SK-N-SH treated with all-trans-retinoic acid at 6 μM for 48 hours (cell line): ENCODE measurements at regions not wholly inside any gene's neighbourhood (a gene's known extent, or its start where the extent isn't known, plus 50 kb on each side); places are given as distances from the start of the nearest gene placed in this dataset.

ENCODE experiments used
- ATAC-seq: fragments of 200-7000 bp; cut with Tn5 transposase; 3 replicates; pipeline ENCODE4 v1.9.1; 2020; ENCODE audit warnings: mild to moderate bottlenecking, moderate library complexity
- ARNTL ChIP-seq: fragments of 450-650 bp; formaldehyde crosslinking; IDR thresholded peaks from 2 replicates; pipeline ENCODE4 v1.5.0; 2020; ENCODE audit warnings: low read depth, mild to moderate bottlenecking, moderate library complexity, borderline replicate concordance
- CREB5 ChIP-seq: fragments of 250-450 bp; sonication (Bioruptor Pico); IDR thresholded peaks from 2 replicates; pipeline ENCODE4 v1.5.1; 2020; ENCODE audit warnings: low read depth, mild to moderate bottlenecking, moderate library complexity
- ESRRG ChIP-seq: fragments of 250-450 bp; sonication (Bioruptor Pico); IDR thresholded peaks from 2 replicates; pipeline ENCODE4 v1.6.1; 2021; ENCODE audit warnings: mild to moderate bottlenecking
- GLIS3 ChIP-seq: fragments of 250-450 bp; sonication (Bioruptor Pico); IDR thresholded peaks from 2 replicates; pipeline ENCODE4 v1.5.0; 2020; ENCODE audit warnings: mild to moderate bottlenecking, moderate library complexity
- ISL1 ChIP-seq: fragments of 250-450 bp; sonication (Bioruptor Pico); IDR thresholded peaks from 2 replicates; pipeline ENCODE4 v2.1.2; 2022; ENCODE audit warnings: mild to moderate bottlenecking, moderate library complexity
- OSR1 ChIP-seq: fragments of 250-450 bp; sonication (Bioruptor Pico); IDR thresholded peaks from 2 replicates; pipeline ENCODE4 v1.8.0; 2022; ENCODE audit warnings: moderate library complexity, mild to moderate bottlenecking, inconsistent platforms
- POU6F1 ChIP-seq: fragments of 250-450 bp; sonication (Bioruptor Pico); IDR thresholded peaks from 2 replicates; pipeline ENCODE4 v1.8.0; 2021; ENCODE audit warnings: low read depth, mild to moderate bottlenecking, moderate library complexity, borderline replicate concordance
- PPARA ChIP-seq: fragments of 250-450 bp; sonication (Bioruptor Pico); IDR thresholded peaks from 2 replicates; pipeline ENCODE4 v1.5.0; 2020; ENCODE audit warnings: mild to moderate bottlenecking, borderline replicate concordance
- RARB ChIP-seq: fragments of 250-450 bp; sonication (Bioruptor Pico); IDR thresholded peaks from 2 replicates; pipeline ENCODE4 v1.8.0; 2021; ENCODE audit warnings: mild to moderate bottlenecking, moderate library complexity
- SNAI2 ChIP-seq: fragments of 250-450 bp; sonication (Bioruptor Pico); IDR thresholded peaks from 2 replicates; pipeline ENCODE4 v1.5.0; 2020; ENCODE audit warnings: mild to moderate bottlenecking, moderate library complexity
- TOX ChIP-seq: fragments of 250-450 bp; sonication (Bioruptor Pico); IDR thresholded peaks from 2 replicates; pipeline ENCODE4 v1.8.0; 2021; ENCODE audit warnings: mild to moderate bottlenecking, moderate library complexity, borderline replicate concordance
- ZFP3 ChIP-seq: fragments of 250-450 bp; sonication (Bioruptor Pico); IDR thresholded peaks from 2 replicates; pipeline ENCODE4 v1.5.0; 2020; ENCODE audit warnings: mild to moderate bottlenecking, moderate library complexity
- ZFP30 ChIP-seq: fragments of 450-650 bp; formaldehyde crosslinking; IDR thresholded peaks from 2 replicates; pipeline ENCODE4 v1.5.0; 2022; ENCODE audit warnings: mild to moderate bottlenecking, moderate library complexity
- ZNF565 ChIP-seq: fragments of 450-650 bp; formaldehyde crosslinking; conservative IDR thresholded peaks from 2 replicates; pipeline ENCODE4 v1.5.0; 2020; ENCODE audit warnings: low read depth, mild to moderate bottlenecking, moderate library complexity
- ZNF70 ChIP-seq: fragments of 450-650 bp; formaldehyde crosslinking; IDR thresholded peaks from 2 replicates; pipeline ENCODE4 v1.5.0; 2020; ENCODE audit warnings: mild to moderate bottlenecking, moderate library complexity
- ZNF8 ChIP-seq: fragments of 450-650 bp; formaldehyde crosslinking; IDR thresholded peaks from 2 replicates; pipeline ENCODE4 v1.5.0; 2020; ENCODE audit warnings: mild to moderate bottlenecking, moderate library complexity
- TF ChIP-seq, protein P1 (sequence below): fragments of 250-450 bp; sonication (Bioruptor Pico); IDR thresholded peaks from 2 replicates; pipeline ENCODE4 v1.8.0; 2020; ENCODE audit warnings: mild to moderate bottlenecking, moderate library complexity, borderline replicate concordance
- TF ChIP-seq, protein P2 (sequence below): fragments of 250-450 bp; sonication (Bioruptor Pico); IDR thresholded peaks from 2 replicates; pipeline ENCODE4 v1.5.1; 2021; ENCODE audit warnings: mild to moderate bottlenecking, moderate library complexity
- TF ChIP-seq, protein P3 (sequence below): fragments of 250-450 bp; sonication (Bioruptor Pico); IDR thresholded peaks from 2 replicates; pipeline ENCODE4 v1.5.0; 2020; ENCODE audit warnings: mild to moderate bottlenecking, moderate library complexity

DNA sequence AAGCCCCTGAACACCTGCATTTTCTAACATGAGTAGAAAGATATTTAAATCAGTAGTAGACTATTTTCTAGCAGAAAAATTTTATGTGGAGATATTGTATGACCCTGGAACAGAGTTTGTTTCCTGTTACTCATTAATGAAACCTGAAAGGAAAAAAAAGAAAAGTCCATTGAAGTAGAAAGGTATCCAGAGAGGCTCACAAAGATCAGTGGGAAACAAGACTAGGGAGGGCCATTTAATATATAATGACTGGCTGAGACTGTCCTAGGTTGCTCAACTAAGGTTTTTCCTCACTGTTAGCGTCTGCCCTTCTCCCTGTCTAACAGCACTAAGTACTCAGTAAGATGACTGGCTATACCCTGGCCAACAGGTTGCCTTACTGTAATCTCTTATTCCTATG is 788.6 kb downstream of the GLUD2 start:
- no peak for ATAC-seq
- TF ChIP-seq SNAI2 (CRISPR knock-in tag) (no peak), ESRRG (CRISPR knock-in tag) (no peak), OSR1 (no peak), ZNF70 (CRISPR knock-in tag) (no peak), ZNF565 (no peak), GLIS3 (CRISPR knock-in tag) (no peak), POU6F1 (no peak), ARNTL (CRISPR knock-in tag) (no peak), RARB (no peak), ZFP30 (CRISPR knock-in tag) (no peak), ZFP3 (CRISPR knock-in tag) (no peak)
- TF ChIP-seq, protein P1, sequence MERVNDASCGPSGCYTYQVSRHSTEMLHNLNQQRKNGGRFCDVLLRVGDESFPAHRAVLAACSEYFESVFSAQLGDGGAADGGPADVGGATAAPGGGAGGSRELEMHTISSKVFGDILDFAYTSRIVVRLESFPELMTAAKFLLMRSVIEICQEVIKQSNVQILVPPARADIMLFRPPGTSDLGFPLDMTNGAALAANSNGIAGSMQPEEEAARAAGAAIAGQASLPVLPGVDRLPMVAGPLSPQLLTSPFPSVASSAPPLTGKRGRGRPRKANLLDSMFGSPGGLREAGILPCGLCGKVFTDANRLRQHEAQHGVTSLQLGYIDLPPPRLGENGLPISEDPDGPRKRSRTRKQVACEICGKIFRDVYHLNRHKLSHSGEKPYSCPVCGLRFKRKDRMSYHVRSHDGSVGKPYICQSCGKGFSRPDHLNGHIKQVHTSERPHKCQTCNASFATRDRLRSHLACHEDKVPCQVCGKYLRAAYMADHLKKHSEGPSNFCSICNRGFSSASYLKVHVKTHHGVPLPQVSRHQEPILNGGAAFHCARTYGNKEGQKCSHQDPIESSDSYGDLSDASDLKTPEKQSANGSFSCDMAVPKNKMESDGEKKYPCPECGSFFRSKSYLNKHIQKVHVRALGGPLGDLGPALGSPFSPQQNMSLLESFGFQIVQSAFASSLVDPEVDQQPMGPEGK (CRISPR knock-in tag): no peak
- TF ChIP-seq, protein P2, sequence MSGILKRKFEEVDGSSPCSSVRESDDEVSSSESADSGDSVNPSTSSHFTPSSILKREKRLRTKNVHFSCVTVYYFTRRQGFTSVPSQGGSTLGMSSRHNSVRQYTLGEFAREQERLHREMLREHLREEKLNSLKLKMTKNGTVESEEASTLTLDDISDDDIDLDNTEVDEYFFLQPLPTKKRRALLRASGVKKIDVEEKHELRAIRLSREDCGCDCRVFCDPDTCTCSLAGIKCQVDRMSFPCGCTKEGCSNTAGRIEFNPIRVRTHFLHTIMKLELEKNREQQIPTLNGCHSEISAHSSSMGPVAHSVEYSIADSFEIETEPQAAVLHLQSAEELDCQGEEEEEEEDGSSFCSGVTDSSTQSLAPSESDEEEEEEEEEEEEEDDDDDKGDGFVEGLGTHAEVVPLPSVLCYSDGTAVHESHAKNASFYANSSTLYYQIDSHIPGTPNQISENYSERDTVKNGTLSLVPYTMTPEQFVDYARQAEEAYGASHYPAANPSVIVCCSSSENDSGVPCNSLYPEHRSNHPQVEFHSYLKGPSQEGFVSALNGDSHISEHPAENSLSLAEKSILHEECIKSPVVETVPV (CRISPR knock-in tag): no peak
- TF ChIP-seq, protein P3, sequence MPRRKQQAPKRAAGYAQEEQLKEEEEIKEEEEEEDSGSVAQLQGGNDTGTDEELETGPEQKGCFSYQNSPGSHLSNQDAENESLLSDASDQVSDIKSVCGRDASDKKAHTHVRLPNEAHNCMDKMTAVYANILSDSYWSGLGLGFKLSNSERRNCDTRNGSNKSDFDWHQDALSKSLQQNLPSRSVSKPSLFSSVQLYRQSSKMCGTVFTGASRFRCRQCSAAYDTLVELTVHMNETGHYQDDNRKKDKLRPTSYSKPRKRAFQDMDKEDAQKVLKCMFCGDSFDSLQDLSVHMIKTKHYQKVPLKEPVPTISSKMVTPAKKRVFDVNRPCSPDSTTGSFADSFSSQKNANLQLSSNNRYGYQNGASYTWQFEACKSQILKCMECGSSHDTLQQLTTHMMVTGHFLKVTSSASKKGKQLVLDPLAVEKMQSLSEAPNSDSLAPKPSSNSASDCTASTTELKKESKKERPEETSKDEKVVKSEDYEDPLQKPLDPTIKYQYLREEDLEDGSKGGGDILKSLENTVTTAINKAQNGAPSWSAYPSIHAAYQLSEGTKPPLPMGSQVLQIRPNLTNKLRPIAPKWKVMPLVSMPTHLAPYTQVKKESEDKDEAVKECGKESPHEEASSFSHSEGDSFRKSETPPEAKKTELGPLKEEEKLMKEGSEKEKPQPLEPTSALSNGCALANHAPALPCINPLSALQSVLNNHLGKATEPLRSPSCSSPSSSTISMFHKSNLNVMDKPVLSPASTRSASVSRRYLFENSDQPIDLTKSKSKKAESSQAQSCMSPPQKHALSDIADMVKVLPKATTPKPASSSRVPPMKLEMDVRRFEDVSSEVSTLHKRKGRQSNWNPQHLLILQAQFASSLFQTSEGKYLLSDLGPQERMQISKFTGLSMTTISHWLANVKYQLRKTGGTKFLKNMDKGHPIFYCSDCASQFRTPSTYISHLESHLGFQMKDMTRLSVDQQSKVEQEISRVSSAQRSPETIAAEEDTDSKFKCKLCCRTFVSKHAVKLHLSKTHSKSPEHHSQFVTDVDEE (CRISPR knock-in tag): no peak

DNA sequence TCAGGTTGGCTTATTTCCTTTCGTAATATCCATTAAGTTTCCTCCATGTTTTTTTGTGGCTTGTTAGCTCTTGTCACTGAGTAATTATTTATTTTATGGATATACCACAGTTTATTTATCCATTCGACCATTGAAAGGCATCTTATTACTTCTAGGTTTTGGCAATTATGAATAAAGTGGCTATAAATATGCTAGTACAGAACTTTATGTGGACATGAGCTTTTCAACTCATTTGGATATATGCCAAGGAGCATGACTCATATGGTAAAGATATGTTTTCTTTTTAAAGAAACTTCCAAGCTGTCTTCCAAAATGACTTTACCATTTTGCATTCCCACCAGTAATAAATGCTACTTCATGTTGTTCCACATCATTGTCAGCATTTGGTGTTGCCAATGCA is 803.6 kb downstream of the GLUD2 start:
- no peak for ATAC-seq
- TF ChIP-seq ZNF8 (CRISPR knock-in tag) (peak; percentile 87), ESRRG (CRISPR knock-in tag) (no peak), TOX (CRISPR knock-in tag) (no peak)

- ATAC-seq: no peak
- TF ChIP-seq ESRRG (CRISPR knock-in tag): no peak
- no peak for TF ChIP-seq ZNF565
- TF ChIP-seq POU6F1: no peak
- TF ChIP-seq PPARA (CRISPR knock-in tag): no peak
- no peak for TF ChIP-seq CREB5
- TF ChIP-seq, protein P3 (CRISPR knock-in tag): no peak
- no peak for TF ChIP-seq ISL1 (CRISPR knock-in tag)
- no peak for TF ChIP-seq ZFP30 (CRISPR knock-in tag)
- TF ChIP-seq, protein P2 (CRISPR knock-in tag): no peak
- no peak for TF ChIP-seq GLIS3 (CRISPR knock-in tag)
Observed at GRCh38 chrX:121853762-121854613, 806.6 kb downstream of the GLUD2 start.
